RWPE1 (cell line): ENCODE measurements at regions not wholly inside any gene's neighbourhood (a gene's known extent, or its start where the extent isn't known, plus 50 kb on each side); places are given as distances from the start of the nearest gene placed in this dataset.

Experiments
- CTCF ChIA-PET: fragments of 350-600 bp; sonication (Branson Sonifier 250); formaldehyde crosslinking; extraction: SDS; loops from one replicate; lab custom pipeline; 2021; lab: Yijun Ruan, JAX
- POLR2A ChIA-PET: fragments of 400-600 bp; formaldehyde crosslinking; extraction: SDS; loops from one replicate; lab custom pipeline; 2020; ENCODE audit warnings: antibody characterized with exemption; ENCODE audit not compliant: low non-redundant PET; lab: Yijun Ruan, JAX
- DNase-seq: peaks from one replicate; pipeline ENCODE4 v3.0.0; 2012; ENCODE audit warnings: low spot score
- H3K27ac ChIP-seq: fragments of 450-650 bp; 2 replicates; pipeline ENCODE4 v1.5.1; 2017
- TF ChIP-seq, protein P1 (sequence below): fragments of 450-650 bp; conservative IDR thresholded peaks from 2 replicates; pipeline ENCODE4 v1.5.1; 2017; ENCODE audit warnings: low read depth, mild to moderate bottlenecking

DNA sequence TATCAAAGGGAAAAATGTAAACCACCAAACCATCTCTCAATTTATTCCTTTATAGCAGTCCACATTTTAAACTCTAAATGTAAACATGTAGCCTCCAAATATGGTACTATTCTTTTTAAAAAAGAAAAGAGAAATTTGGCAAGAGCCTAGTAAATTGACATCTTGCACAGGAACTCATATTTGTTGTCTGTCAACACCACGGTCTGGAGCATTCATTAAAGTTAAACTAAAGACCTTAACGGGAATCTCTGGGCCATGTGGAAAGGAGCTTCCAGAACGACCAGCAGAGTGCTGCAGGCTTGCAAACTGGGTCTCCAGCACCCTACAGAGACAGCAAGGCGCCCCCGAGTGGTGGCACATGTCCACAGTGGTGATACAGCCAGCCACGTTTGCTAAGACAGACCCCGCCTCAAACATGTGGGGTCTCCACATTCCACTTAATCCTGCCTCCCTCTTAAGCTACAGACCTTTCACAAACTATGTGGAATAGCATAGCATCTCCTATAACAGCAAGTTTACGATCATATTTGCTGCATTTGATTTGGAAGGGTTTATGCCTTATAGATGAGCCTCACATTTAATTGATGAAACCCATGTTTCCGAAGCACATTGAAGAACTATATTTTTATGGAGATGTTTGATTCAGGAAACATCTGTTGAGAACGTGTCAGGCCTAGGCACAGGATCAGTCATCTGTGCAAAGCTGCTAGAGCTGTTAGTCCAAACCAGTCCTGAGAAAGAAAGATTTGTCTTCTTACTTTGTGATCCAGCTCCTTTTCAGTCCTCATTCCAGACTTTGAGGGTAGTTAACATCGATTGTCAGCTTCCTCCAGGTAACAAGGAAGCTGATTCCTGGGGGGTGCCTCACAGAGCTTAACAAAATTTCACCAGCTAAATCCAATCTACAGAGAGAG is 96.4 kb upstream of the BACE2 start:
- ChIA-PET CTCF (interaction anchor here (0.7 kb wide), 1 partner anchor 402 kb away, joined by 3 read pairs; no protein-coding TSS in a partner anchor), POLR2A (no interaction called here)
- H3K27ac ChIP-seq: no peak overlapping the region
- TF ChIP-seq, protein P1, sequence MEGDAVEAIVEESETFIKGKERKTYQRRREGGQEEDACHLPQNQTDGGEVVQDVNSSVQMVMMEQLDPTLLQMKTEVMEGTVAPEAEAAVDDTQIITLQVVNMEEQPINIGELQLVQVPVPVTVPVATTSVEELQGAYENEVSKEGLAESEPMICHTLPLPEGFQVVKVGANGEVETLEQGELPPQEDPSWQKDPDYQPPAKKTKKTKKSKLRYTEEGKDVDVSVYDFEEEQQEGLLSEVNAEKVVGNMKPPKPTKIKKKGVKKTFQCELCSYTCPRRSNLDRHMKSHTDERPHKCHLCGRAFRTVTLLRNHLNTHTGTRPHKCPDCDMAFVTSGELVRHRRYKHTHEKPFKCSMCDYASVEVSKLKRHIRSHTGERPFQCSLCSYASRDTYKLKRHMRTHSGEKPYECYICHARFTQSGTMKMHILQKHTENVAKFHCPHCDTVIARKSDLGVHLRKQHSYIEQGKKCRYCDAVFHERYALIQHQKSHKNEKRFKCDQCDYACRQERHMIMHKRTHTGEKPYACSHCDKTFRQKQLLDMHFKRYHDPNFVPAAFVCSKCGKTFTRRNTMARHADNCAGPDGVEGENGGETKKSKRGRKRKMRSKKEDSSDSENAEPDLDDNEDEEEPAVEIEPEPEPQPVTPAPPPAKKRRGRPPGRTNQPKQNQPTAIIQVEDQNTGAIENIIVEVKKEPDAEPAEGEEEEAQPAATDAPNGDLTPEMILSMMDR: no peak
- no peak for DNase-seq

DNA sequence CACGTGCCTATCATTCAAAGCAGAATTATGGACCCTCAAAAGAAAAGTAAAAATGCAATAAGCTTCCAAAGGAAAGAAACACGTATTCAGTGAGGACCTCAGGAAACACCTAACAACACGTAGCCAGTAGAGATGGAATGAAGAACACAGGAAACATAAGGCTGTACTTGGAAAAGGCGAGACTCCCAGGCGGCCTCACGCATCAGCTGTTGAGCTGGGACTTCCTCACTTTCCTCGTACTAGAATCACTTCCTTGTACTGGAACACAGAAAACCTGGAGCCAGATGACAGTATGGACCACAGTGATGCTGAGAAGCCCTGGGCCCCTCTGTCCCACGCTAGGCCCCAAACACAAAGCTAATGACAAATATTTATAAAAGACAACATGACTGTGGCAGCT is 94.4 kb upstream of the BACE2 start:
- CTCF ChIA-PET: no interaction called here
- TF ChIP-seq, protein P1: no peak
- no peak for DNase-seq
- POLR2A ChIA-PET: no interaction called here
- H3K27ac ChIP-seq: no peak overlapping the region

DNA sequence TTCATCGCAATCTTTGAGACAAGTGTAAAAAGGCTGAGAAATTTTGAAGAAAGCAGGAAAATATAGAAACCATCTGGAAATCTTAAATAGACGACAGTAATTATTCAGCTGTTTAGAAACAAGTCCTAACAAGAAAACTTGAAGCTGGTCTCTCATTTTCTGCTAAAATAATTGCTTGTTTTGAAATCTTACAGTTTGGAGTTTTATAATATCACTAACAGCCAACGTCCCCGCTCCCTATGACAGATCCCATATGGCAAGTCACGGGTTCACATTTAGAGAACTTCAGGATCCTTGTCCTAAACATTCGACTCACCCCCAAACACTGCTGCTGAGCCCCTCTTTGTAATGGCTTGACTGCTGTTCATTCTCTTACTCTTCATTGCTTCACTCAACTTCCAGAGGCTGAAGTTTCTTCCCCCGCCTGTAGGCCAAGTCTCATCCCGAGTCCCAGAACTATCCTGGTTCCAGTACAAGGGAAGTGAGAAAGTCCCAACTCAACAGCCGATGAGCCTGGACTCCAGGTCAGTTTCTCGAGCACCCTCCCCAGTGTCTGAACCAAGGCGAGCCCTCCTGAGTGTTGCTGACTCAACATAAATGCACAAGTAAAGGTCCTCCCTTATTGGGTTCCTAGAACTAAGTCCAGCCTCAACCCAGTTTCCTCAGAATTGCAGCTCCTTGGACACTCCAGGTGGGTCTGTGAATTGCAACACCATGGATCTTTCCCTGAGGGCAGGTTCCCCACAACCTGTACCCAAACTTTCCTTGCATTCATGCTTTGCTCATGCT is 93.4 kb upstream of the BACE2 start:
- no peak for DNase-seq
- H3K27ac ChIP-seq: no peak overlapping the region
- TF ChIP-seq, protein P1: no peak
- CTCF ChIA-PET: interaction anchor here (0.7 kb wide), 1 partner anchor 1575 kb away, joined by 4 read pairs; no protein-coding TSS in a partner anchor
- POLR2A ChIA-PET: no interaction called here

DNA sequence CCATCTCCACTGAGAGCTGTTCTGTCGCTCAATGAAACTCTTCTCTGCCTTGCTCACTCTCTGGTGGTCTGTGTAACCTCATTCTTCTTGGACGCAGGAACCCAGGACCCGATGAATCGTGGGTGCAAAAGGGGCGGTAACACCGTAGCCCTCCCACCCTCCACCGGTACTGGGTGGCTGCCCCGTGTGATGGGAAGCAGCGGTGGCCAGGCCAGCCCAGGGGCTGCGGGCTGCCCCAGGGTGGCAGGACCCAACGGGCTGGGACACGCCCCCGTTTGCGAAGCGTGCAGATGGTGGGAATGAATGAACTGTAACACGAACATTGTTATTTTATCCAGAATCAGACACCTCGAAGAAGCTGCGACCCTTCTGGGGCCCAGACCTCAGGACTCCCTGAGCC is 92.3 kb upstream of the BACE2 start:
- CTCF ChIA-PET: no interaction called here
- POLR2A ChIA-PET: no interaction called here
- TF ChIP-seq, protein P1: no peak
- no peak for DNase-seq
- no peak overlapping the region for H3K27ac ChIP-seq

DNA sequence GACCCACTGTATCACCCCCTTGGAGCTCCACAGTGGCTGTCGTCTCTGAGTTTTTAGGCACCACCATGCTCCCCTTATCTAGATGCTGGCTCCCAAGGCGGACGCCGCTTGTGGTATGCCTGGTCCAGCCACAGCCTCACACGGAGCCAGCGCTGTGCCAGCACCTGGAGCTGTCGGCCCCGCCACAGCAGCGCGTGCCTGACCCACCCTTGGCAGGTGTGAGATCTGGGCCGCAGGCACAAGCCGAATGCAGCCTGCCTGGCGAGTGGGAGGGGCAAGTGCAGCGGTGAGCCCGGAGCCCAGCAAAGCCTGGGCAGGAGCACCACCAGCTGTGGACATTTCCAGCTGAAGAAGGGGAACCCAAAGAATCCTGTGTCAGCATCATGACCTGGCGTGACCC is 91.9 kb upstream of the BACE2 start:
- no peak for DNase-seq
- TF ChIP-seq, protein P1: no peak
- ChIA-PET POLR2A (no interaction called here), CTCF (no interaction called here)
- H3K27ac ChIP-seq: no peak overlapping the region

DNA sequence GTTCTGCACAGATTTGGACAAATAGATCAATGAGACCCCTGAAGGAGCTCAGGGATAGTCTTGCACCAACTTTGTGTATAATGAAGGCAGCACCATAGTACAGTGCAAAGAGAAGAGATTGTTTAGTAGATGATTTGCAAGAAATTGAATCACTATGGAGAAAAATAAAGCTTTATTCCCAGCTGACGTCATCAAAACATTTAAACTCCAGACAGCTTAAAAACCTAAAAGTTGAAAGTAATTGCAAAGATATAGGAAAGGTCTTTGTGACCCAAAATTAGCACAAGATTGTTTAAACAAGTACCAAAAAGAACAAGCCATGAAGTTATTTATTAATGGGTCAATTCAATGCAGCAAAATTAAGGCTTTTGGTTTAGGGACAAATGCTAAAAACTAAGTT is 88.8 kb upstream of the BACE2 start:
- TF ChIP-seq, protein P1: no peak
- POLR2A ChIA-PET: no interaction called here
- CTCF ChIA-PET: no interaction called here

More for the DNA sequence above, 88.8 kb upstream of the BACE2 start:
- no peak overlapping the region for H3K27ac ChIP-seq
- DNase-seq: no peak
